ENCODE measurements at regions not wholly inside any gene's neighbourhood (a gene's known extent, or its start where the extent isn't known, plus 50 kb on each side); places are given as distances from the start of the nearest gene placed in this dataset.

DNA sequence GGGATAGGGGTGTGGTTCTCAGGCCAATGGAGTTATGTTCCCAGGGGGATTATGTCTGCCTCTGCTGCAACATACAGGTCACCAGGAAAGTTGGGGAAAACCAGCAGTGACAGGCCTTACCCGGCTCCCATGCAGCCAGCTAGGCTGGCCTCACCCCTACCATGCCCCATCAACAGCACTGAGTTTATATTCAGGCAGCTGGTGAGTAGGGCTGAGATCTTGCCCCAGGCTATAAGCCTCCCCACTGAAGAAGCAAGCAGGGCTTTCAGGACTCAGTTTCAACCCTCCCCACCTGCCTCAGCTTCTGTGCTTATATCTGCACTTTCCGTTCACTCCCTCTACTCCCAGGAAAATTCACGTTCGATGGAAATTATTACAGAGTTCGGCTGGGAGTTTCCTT, 122.4 kb upstream of the PGRMC2 start:
- TF ChIP-seq, protein P1, sequence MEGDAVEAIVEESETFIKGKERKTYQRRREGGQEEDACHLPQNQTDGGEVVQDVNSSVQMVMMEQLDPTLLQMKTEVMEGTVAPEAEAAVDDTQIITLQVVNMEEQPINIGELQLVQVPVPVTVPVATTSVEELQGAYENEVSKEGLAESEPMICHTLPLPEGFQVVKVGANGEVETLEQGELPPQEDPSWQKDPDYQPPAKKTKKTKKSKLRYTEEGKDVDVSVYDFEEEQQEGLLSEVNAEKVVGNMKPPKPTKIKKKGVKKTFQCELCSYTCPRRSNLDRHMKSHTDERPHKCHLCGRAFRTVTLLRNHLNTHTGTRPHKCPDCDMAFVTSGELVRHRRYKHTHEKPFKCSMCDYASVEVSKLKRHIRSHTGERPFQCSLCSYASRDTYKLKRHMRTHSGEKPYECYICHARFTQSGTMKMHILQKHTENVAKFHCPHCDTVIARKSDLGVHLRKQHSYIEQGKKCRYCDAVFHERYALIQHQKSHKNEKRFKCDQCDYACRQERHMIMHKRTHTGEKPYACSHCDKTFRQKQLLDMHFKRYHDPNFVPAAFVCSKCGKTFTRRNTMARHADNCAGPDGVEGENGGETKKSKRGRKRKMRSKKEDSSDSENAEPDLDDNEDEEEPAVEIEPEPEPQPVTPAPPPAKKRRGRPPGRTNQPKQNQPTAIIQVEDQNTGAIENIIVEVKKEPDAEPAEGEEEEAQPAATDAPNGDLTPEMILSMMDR (optimal IDR thresholded peaks at IDR 0.05 in 1 of 3, IDR thresholded peaks at IDR 0.05 in 1 of 3, conservative IDR thresholded peaks at IDR 0.05 in 1 of 3; ENCODE audit: extremely low read depth in 1 of 3, insufficient read depth in 2 of 3, low read length in 3 of 3): no peak
- TF ChIP-seq EZH2 (IDR thresholded peaks at IDR 0.05; ENCODE audit: low read length): no peak

Data from keratinocyte (primary cell).